HepG2 (cell line): ENCODE measurements at regions not wholly inside any gene's neighbourhood (a gene's known extent, or its start where the extent isn't known, plus 50 kb on each side); places are given as distances from the start of the nearest gene placed in this dataset.

Experiments
- ATAC-seq: fragments of 200-7000 bp; cut with Tn5 transposase; 3 replicates; pipeline ENCODE4 v1.9.1; 2020; ENCODE audit warnings: mild to moderate bottlenecking, moderate library complexity
- BruUV-seq: library from RNA; stranded (reverse); fragments of 400-500 nt; replicated peaks from 2 replicates; lab custom pipeline; 2021; lab: Mats Ljungman, UMichigan
- CTCF ChIA-PET: fragments of 300-600 bp; formaldehyde crosslinking; extraction: SDS; loops from one replicate; lab custom pipeline; 2021; ENCODE audit warnings: low total read pairs, inconsistent platforms, low intra/inter-chr PET ratio; lab: Yijun Ruan, JAX
- POLR2A ChIA-PET: fragments of 350-600 bp; sonication (Branson Sonifier 250); formaldehyde crosslinking; loops from one replicate; lab custom pipeline; 2020; ENCODE audit warnings: antibody characterized with exemption, inconsistent platforms; lab: Yijun Ruan, JAX
- DNase-seq: peaks from one replicate; pipeline ENCODE4 v3.0.0-alpha.2; 2015; ENCODE audit warnings: low spot score
- FAIRE-seq: peaks from 3 replicates; lab custom pipeline; 2011; peaks lifted over from hg19 to GRCh38; lab: Jason Lieb, UNC
- H2AFZ ChIP-seq: one replicate; pipeline ENCODE4 v1.6.1; 2011; ENCODE audit warnings: low read length, inconsistent platforms
- H3K27ac ChIP-seq: fragments of 300-600 bp; 3 replicates; pipeline ENCODE4 v1.8.0; 2011; ENCODE audit warnings: mixed run types, mild to moderate bottlenecking, mixed read lengths, low read length, inconsistent platforms; ENCODE audit not compliant: insufficient read depth; ENCODE audit errors: extremely low read length
- H3K27me3 ChIP-seq, 2 experiments: fragments of 200-600 bp in 1 of 2; 2 replicates in 1 of 2; 3 replicates in 1 of 2; pipeline versions ENCODE4 v1.6.0 to v1.8.0; 2011; ENCODE audit warnings: low read length in 2 of 2, mild to moderate bottlenecking in 2 of 2, moderate library complexity in 2 of 2, inconsistent platforms in 1 of 2; ENCODE audit not compliant: insufficient read depth in 2 of 2, control insufficient read depth in 1 of 2
- H3K36me3 ChIP-seq, 2 experiments: fragments of 200-600 bp in 1 of 2; replicated peaks in 1 of 2; 2 replicates in 1 of 2; 3 replicates in 1 of 2; pipeline versions ENCODE4 v1.5.1 to v1.8.0; 2011; ENCODE audit warnings: low read length in 2 of 2, inconsistent platforms in 1 of 2; ENCODE audit not compliant: insufficient read depth in 2 of 2, control insufficient read depth in 1 of 2
- H3K4me1 ChIP-seq: 2 replicates; pipeline ENCODE4 v1.5.1; 2012; ENCODE audit warnings: low read length, inconsistent platforms; ENCODE audit not compliant: insufficient read depth
- H3K4me2 ChIP-seq: 2 replicates; pipeline ENCODE4 v1.6.0; 2011; ENCODE audit warnings: low read depth, low read length, inconsistent platforms
- H3K4me3 ChIP-seq, 3 experiments: fragments of 200-600 bp in 1 of 3; sonication (generic), shearing (Covaris generic) in 1 of 3; replicated peaks in 1 of 3; 2 replicates each; pipeline ENCODE4 v1.5.1; 2011 to 2016; ENCODE audit warnings: low read length in 3 of 3, inconsistent platforms in 2 of 3, low read depth in 2 of 3, mild to moderate bottlenecking in 2 of 3, control low read depth in 1 of 3, mixed read lengths in 1 of 3; ENCODE audit not compliant: insufficient read depth in 1 of 3
- H3K79me2 ChIP-seq: one replicate; pipeline ENCODE4 v1.6.1; 2011; ENCODE audit warnings: low read length, inconsistent platforms; ENCODE audit not compliant: insufficient read depth
- H3K9ac ChIP-seq: 2 replicates; pipeline ENCODE4 v1.6.0; 2011; ENCODE audit warnings: mild to moderate bottlenecking, low read depth, low read length, inconsistent platforms; ENCODE audit not compliant: insufficient read depth
- H3K9me3 ChIP-seq: 2 replicates; pipeline ENCODE4 v1.5.1; 2012; ENCODE audit warnings: mild to moderate bottlenecking, low read length
- H4K20me1 ChIP-seq: 2 replicates; pipeline ENCODE4 v1.6.0; 2011; ENCODE audit warnings: inconsistent platforms, mild to moderate bottlenecking, low read length, moderate library complexity; ENCODE audit not compliant: insufficient read depth
- GABPA ChIP-seq, 2 experiments: IDR thresholded peaks; 2 replicates each; pipeline ENCODE4 v1.6.1; 2011 to 2016; ENCODE audit warnings: low read depth in 2 of 2, low read length in 1 of 2, missing biosample characterization in 1 of 2, missing genetic modification characterization in 1 of 2
- HHEX ChIP-seq: IDR thresholded peaks from 2 replicates; pipeline ENCODE4 v1.6.1; 2016; ENCODE audit warnings: control low read depth
- MAF1 ChIP-seq: sonication (generic); formaldehyde crosslinking; IDR thresholded peaks from 2 replicates; pipeline ENCODE4 v1.5.0; 2020; ENCODE audit warnings: missing genetic modification reagents, borderline replicate concordance
- SAFB2 ChIP-seq: sonication (generic); formaldehyde crosslinking; IDR thresholded peaks from 2 replicates; pipeline ENCODE4 v1.5.1; 2020; ENCODE audit warnings: missing genetic modification reagents, low read depth, mild to moderate bottlenecking, borderline replicate concordance
- SOX5 ChIP-seq: IDR thresholded peaks from 2 replicates; pipeline ENCODE4 v1.6.1; 2016; ENCODE audit warnings: borderline replicate concordance
- ZKSCAN5 ChIP-seq: sonication (generic); formaldehyde crosslinking; IDR thresholded peaks from 2 replicates; pipeline ENCODE4 v1.5.1; 2020; ENCODE audit warnings: mild to moderate bottlenecking, missing genetic modification reagents
- ZNF260 ChIP-seq: sonication (generic); formaldehyde crosslinking; IDR thresholded peaks from 2 replicates; pipeline ENCODE4 v1.4.0; 2020; ENCODE audit warnings: missing genetic modification reagents, low read depth, mild to moderate bottlenecking, borderline replicate concordance
- ZNF343 ChIP-seq: sonication (generic); formaldehyde crosslinking; IDR thresholded peaks from 2 replicates; pipeline ENCODE4 v1.4.0; 2020; ENCODE audit warnings: mild to moderate bottlenecking, missing genetic modification reagents
- ZNF367 ChIP-seq: sonication (generic); formaldehyde crosslinking; IDR thresholded peaks from 2 replicates; pipeline ENCODE4 v1.4.0; 2020; ENCODE audit warnings: missing genetic modification reagents, borderline replicate concordance
- ZNF878 ChIP-seq: sonication (generic); formaldehyde crosslinking; IDR thresholded peaks from 2 replicates; pipeline ENCODE4 v1.8.1; 2023; ENCODE audit warnings: mild to moderate bottlenecking, missing genetic modification reagents, moderate library complexity
- WGBS: methylation state at CpG from one replicate; pipeline ENCODE4 v1.1.6; 2017; ENCODE audit warnings: low lambda C conversion rate; 5-methylcytosine and 5-hydroxymethylcytosine counted together
- in situ Hi-C: cut with HindIII; loops from 2 replicates; pipeline ENCODE4 v1.10.0; 2017; ENCODE audit warnings: low pct_unique_long_range_greater_than_20kb; ENCODE audit not compliant: extremely low pct_ligation_motif_present
- intact Hi-C: fragments of 100-400 bp; cut with micrococcal nuclease; formaldehyde crosslinking; loops from one replicate; pipeline ENCODE4 v1.10.0; 2022; ENCODE audit not compliant: unreplicated experiment
- TF ChIP-seq, protein P1 (sequence below): sonication (generic); formaldehyde crosslinking; conservative IDR thresholded peaks from 2 replicates; pipeline ENCODE4 v1.8.1; 2023; ENCODE audit warnings: missing genetic modification reagents
- TF ChIP-seq, protein P2 (sequence below): sonication (generic); formaldehyde crosslinking; IDR thresholded peaks from 2 replicates; pipeline ENCODE4 v1.5.0; 2020; ENCODE audit warnings: missing genetic modification reagents
- TF ChIP-seq, protein P3 (sequence below): IDR thresholded peaks from 2 replicates; pipeline ENCODE4 v1.6.1; 2016; ENCODE audit warnings: control low read depth
- TF ChIP-seq, protein P4 (sequence below): IDR thresholded peaks from 2 replicates; pipeline ENCODE4 v1.6.1; 2012; ENCODE audit warnings: inconsistent platforms
- TF ChIP-seq, protein P5 (sequence below): sonication (generic); formaldehyde crosslinking; IDR thresholded peaks from 2 replicates; pipeline ENCODE4 v1.4.0; 2020; ENCODE audit warnings: missing genetic modification reagents

DNA sequence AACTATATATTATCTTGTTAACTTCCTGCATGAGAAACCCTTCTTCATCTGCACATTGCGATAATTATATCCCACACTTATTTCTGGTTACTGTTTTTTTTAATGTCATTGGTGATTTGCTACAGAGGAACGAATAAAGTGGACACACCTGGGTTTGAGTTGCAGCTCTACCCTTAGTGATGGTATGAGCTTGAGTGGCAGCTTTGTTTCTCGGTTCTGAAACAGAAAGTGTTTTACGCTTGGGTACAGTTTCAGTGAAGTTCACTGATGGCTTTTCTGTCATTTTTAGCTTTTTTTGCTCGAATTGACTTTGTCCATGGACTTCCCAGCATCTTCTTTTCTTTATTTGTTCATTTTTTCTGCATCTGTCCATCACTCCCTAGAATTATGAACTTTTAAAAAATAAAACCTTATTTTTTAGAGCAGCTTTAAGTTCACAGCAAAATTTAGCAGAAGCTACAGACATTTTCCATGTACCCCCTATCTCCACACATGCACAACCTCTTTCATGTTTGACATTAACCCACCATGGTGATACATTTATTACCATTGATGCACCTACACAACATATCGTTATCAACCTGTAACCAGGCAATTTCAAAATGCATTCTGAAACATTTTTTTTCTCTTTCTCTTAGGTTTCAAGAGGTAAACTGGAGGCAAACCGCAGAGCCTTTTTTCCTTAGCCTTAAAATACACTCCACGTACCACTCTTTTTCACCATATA, 1041.6 kb upstream of the PRKX start:
- Histone ChIP-seq H3K27me3 (no peaks in the 10 kb centered on the region), H3K9me3 (peaks cover 4% of the 10 kb centered on the region; the same call in 1 of the 2 replicates), H3K9ac (no peak overlapping the region), H2AFZ (no peak overlapping the region), H3K4me3 (no peak overlapping the region), H3K79me2 (no peaks in the 10 kb centered on the region), H3K4me2 (no peak overlapping the region), H3K27ac (no peak overlapping the region), H3K36me3 (no peaks in the 10 kb centered on the region), H3K4me1 (no peaks in the 10 kb centered on the region), H4K20me1 (no peaks in the 10 kb centered on the region)
- no TSS peak for BruUV-seq
- ATAC-seq (no peak), FAIRE-seq (no peak), DNase-seq (no peak)
- ChIA-PET POLR2A (no interaction called here), CTCF (no interaction called here)
- intact Hi-C loops = no loop called here
- in situ Hi-C loops = no loop called here
- WGBS = 8% methylated on average over 8 of the region's 8 CpGs
- no peak for TF ChIP-seq GABPA (IDR thresholded peaks at IDR 0.05; ENCODE audit: low read depth, low read length)
- TF ChIP-seq GABPA (CRISPR knock-in tag; IDR thresholded peaks at IDR 0.05; ENCODE audit: low read depth) = no peak
- TF ChIP-seq MAF1 (CRISPR knock-in tag) = no peak
- no peak for TF ChIP-seq HHEX (CRISPR knock-in tag)
- no peak for TF ChIP-seq ZNF878
- TF ChIP-seq, protein P1, sequence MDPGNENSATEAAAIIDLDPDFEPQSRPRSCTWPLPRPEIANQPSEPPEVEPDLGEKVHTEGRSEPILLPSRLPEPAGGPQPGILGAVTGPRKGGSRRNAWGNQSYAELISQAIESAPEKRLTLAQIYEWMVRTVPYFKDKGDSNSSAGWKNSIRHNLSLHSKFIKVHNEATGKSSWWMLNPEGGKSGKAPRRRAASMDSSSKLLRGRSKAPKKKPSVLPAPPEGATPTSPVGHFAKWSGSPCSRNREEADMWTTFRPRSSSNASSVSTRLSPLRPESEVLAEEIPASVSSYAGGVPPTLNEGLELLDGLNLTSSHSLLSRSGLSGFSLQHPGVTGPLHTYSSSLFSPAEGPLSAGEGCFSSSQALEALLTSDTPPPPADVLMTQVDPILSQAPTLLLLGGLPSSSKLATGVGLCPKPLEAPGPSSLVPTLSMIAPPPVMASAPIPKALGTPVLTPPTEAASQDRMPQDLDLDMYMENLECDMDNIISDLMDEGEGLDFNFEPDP (CRISPR knock-in tag) = no peak
- TF ChIP-seq ZNF260 (CRISPR knock-in tag) = no peak
- TF ChIP-seq, protein P2, sequence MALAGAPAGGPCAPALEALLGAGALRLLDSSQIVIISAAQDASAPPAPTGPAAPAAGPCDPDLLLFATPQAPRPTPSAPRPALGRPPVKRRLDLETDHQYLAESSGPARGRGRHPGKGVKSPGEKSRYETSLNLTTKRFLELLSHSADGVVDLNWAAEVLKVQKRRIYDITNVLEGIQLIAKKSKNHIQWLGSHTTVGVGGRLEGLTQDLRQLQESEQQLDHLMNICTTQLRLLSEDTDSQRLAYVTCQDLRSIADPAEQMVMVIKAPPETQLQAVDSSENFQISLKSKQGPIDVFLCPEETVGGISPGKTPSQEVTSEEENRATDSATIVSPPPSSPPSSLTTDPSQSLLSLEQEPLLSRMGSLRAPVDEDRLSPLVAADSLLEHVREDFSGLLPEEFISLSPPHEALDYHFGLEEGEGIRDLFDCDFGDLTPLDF (CRISPR knock-in tag) = no peak
- TF ChIP-seq ZKSCAN5 = no peak
- TF ChIP-seq, protein P3, sequence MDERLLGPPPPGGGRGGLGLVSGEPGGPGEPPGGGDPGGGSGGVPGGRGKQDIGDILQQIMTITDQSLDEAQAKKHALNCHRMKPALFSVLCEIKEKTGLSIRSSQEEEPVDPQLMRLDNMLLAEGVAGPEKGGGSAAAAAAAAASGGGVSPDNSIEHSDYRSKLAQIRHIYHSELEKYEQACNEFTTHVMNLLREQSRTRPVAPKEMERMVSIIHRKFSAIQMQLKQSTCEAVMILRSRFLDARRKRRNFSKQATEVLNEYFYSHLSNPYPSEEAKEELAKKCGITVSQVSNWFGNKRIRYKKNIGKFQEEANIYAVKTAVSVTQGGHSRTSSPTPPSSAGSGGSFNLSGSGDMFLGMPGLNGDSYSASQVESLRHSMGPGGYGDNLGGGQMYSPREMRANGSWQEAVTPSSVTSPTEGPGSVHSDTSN (CRISPR knock-in tag) = no peak
- TF ChIP-seq, protein P4, sequence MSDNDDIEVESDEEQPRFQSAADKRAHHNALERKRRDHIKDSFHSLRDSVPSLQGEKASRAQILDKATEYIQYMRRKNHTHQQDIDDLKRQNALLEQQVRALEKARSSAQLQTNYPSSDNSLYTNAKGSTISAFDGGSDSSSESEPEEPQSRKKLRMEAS = no peak
- TF ChIP-seq, protein P5, sequence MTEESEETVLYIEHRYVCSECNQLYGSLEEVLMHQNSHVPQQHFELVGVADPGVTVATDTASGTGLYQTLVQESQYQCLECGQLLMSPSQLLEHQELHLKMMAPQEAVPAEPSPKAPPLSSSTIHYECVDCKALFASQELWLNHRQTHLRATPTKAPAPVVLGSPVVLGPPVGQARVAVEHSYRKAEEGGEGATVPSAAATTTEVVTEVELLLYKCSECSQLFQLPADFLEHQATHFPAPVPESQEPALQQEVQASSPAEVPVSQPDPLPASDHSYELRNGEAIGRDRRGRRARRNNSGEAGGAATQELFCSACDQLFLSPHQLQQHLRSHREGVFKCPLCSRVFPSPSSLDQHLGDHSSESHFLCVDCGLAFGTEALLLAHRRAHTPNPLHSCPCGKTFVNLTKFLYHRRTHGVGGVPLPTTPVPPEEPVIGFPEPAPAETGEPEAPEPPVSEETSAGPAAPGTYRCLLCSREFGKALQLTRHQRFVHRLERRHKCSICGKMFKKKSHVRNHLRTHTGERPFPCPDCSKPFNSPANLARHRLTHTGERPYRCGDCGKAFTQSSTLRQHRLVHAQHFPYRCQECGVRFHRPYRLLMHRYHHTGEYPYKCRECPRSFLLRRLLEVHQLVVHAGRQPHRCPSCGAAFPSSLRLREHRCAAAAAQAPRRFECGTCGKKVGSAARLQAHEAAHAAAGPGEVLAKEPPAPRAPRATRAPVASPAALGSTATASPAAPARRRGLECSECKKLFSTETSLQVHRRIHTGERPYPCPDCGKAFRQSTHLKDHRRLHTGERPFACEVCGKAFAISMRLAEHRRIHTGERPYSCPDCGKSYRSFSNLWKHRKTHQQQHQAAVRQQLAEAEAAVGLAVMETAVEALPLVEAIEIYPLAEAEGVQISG (CRISPR knock-in tag) = no peak
- no peak for TF ChIP-seq ZNF367 (CRISPR knock-in tag)
- TF ChIP-seq SOX5 (CRISPR knock-in tag) = no peak
- TF ChIP-seq SAFB2 = no peak
- no peak for TF ChIP-seq ZNF343 (CRISPR knock-in tag)
